ENCODE measurements at regions not wholly inside any gene's neighbourhood (a gene's known extent, or its start where the extent isn't known, plus 50 kb on each side); places are given as distances from the start of the nearest gene placed in this dataset.

DNA sequence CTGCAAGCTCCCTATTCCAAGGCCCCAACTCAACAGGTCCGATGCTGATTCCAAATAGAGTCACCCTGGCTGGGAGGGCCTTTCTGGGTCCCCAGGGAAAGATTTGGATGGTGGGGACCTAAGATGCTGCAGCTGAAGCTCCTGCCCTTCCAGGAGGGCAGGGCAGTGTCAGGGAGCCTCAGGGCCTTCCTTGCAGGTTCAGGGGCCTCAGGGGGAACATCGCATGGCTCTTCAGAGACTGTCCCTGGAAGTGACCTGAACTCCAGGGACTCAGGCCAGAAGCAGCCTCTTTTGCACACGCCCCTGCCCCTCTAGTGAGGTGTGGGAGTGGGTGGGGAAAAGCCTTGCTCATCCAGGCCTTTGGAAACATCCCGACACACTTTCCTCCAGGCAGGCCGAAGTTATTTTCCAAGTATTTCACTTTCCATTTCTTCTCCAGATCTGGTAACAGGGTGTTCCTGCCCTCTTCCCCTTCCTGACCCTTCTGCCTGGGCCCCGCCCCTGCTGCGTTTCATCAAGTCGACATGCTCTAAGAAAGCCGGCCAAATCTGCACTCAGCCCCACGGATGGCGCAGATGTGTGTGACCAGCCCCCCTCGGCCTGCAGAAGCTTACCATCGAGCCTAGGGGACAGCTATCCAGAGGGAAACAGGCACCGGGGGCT is 159.5 kb downstream of the FGF18 start:
- Mint-ChIP-seq H3K36me3 (peaks cover 6% of the 10 kb centered on the region; the same call in 1 of the 2 replicates), H3K4me3 (no peak overlapping the region), H3K4me1 (peaks cover 12% of the 10 kb centered on the region), H3K27ac (no peak overlapping the region), H3K27me3 (ENCODE audit: low read depth) (no peaks in the 10 kb centered on the region), H3K9me3 (peaks cover 12% of the 10 kb centered on the region)
- ChIA-PET CTCF (interaction anchor here (0.7 to 2.1 kb wide), 3 partner anchors 19 to 279 kb away, joined by 3 to 11 read pairs (median 5); partner anchors contain the start of gene FGF18), POLR2A (interaction anchor here (0.5 kb wide), 1 partner anchor 228 kb away, joined by 3 read pairs; no protein-coding TSS in a partner anchor)
- ATAC-seq (no peak), DNase-seq (ENCODE audit: low spot score) (no peak)
- TF ChIP-seq ZNF396 (CRISPR knock-in tag; IDR thresholded peaks at IDR 0.05; ENCODE audit: borderline replicate concordance) (no peak), PRRX2 (CRISPR knock-in tag; IDR thresholded peaks at IDR 0.05) (no peak)

DNA sequence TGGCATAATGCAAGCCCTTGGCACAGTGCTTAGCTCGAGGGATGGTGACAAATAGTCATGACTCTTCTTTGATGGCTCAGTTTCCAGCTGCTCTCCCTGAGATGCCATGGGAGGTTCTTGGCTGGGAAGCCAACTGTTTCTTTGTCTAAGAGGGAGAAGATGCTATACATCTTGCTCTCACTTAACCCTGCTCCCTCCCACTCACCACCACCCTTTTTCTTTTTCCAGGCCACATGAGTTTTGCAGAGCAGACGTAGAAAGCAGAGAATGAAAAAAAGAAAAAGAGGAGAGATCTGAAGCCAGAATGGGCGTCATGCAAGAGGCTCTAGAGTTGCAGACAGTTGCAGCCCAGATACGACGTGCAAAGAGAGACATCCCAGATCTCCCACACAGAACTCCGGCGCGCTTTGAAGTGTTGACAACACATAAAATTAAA is 160.5 kb downstream of the FGF18 start:
- Mint-ChIP-seq H3K4me1 (peaks cover 12% of the 10 kb centered on the region), H3K4me3 (no peak overlapping the region), H3K27ac (no peak overlapping the region), H3K36me3 (peaks cover 6% of the 10 kb centered on the region; the same call in 1 of the 2 replicates), H3K9me3 (peaks cover 12% of the 10 kb centered on the region), H3K27me3 (ENCODE audit: low read depth) (no peaks in the 10 kb centered on the region)
- DNase-seq (ENCODE audit: low spot score): no peak
- CTCF ChIA-PET: no interaction called here
- TF ChIP-seq GRHL2 (CRISPR knock-in tag; IDR thresholded peaks at IDR 0.05; ENCODE audit: insufficient replicate concordance, severe bottlenecking): no peak
- TF ChIP-seq, protein P1, sequence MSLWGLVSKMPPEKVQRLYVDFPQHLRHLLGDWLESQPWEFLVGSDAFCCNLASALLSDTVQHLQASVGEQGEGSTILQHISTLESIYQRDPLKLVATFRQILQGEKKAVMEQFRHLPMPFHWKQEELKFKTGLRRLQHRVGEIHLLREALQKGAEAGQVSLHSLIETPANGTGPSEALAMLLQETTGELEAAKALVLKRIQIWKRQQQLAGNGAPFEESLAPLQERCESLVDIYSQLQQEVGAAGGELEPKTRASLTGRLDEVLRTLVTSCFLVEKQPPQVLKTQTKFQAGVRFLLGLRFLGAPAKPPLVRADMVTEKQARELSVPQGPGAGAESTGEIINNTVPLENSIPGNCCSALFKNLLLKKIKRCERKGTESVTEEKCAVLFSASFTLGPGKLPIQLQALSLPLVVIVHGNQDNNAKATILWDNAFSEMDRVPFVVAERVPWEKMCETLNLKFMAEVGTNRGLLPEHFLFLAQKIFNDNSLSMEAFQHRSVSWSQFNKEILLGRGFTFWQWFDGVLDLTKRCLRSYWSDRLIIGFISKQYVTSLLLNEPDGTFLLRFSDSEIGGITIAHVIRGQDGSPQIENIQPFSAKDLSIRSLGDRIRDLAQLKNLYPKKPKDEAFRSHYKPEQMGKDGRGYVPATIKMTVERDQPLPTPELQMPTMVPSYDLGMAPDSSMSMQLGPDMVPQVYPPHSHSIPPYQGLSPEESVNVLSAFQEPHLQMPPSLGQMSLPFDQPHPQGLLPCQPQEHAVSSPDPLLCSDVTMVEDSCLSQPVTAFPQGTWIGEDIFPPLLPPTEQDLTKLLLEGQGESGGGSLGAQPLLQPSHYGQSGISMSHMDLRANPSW (CRISPR knock-in tag; conservative IDR thresholded peaks at IDR 0.05; ENCODE audit: low read depth): no peak
- TF ChIP-seq JAZF1 (CRISPR knock-in tag; IDR thresholded peaks at IDR 0.05): no peak
- TF ChIP-seq JUN (CRISPR knock-in tag; IDR thresholded peaks at IDR 0.05): no peak
- TF ChIP-seq, protein P2, sequence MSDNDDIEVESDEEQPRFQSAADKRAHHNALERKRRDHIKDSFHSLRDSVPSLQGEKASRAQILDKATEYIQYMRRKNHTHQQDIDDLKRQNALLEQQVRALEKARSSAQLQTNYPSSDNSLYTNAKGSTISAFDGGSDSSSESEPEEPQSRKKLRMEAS (CRISPR knock-in tag; IDR thresholded peaks at IDR 0.05): no peak
- TF ChIP-seq, protein P3, sequence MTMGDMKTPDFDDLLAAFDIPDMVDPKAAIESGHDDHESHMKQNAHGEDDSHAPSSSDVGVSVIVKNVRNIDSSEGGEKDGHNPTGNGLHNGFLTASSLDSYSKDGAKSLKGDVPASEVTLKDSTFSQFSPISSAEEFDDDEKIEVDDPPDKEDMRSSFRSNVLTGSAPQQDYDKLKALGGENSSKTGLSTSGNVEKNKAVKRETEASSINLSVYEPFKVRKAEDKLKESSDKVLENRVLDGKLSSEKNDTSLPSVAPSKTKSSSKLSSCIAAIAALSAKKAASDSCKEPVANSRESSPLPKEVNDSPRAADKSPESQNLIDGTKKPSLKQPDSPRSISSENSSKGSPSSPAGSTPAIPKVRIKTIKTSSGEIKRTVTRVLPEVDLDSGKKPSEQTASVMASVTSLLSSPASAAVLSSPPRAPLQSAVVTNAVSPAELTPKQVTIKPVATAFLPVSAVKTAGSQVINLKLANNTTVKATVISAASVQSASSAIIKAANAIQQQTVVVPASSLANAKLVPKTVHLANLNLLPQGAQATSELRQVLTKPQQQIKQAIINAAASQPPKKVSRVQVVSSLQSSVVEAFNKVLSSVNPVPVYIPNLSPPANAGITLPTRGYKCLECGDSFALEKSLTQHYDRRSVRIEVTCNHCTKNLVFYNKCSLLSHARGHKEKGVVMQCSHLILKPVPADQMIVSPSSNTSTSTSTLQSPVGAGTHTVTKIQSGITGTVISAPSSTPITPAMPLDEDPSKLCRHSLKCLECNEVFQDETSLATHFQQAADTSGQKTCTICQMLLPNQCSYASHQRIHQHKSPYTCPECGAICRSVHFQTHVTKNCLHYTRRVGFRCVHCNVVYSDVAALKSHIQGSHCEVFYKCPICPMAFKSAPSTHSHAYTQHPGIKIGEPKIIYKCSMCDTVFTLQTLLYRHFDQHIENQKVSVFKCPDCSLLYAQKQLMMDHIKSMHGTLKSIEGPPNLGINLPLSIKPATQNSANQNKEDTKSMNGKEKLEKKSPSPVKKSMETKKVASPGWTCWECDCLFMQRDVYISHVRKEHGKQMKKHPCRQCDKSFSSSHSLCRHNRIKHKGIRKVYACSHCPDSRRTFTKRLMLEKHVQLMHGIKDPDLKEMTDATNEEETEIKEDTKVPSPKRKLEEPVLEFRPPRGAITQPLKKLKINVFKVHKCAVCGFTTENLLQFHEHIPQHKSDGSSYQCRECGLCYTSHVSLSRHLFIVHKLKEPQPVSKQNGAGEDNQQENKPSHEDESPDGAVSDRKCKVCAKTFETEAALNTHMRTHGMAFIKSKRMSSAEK (CRISPR knock-in tag; IDR thresholded peaks at IDR 0.05; ENCODE audit: borderline replicate concordance): no peak
- ATAC-seq: no peak
- POLR2A ChIA-PET: interaction anchor here (1.0 kb wide), 1 partner anchor 154 kb away, joined by 4 read pairs; no protein-coding TSS in a partner anchor

DNA sequence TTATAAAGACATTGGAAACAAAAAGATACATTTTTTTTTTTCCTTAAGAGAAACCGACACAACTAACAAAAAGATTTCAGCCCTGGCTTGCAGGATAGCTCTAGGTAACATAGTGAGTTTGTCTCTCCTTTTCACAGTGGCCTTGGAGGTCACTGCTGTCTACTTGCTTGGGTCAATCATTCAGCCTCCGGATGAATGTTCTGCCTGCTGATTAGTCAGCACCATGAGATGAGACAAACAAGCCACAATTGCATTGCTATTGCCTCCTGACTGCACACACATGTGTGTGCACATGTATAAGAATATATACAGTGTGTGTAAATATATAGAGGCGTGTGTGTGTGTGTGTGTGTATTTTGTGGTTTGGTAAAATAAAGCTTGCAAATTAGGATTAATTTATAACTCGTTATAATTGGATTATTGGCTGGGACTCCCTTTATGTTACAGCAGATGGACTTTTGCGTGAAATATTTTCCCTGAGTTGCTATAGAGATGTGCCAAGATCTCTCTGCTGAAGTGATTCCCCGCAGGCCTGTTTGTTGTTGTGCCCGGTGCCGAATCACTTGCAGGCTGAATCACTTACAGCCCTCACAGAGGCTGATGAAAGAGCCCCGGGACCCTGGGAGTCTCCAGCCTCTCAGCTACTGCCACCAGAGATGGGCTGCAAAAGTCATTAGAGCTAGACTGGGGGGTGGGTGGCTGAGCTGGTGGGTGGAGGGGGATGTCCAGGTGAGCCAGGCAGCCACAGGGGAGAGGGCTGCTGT is 161.2 kb downstream of the FGF18 start:
- DNase-seq (ENCODE audit: low spot score) (no peak), ATAC-seq (no peak)
- POLR2A ChIA-PET: interaction anchor here (0.7 to 1.0 kb wide), 2 partner anchors 154 to 414 kb away, joined by 4 read pairs; no protein-coding TSS in a partner anchor
- Mint-ChIP-seq H3K36me3 (peaks cover 6% of the 10 kb centered on the region; the same call in 1 of the 2 replicates), H3K27ac (no peak overlapping the region), H3K27me3 (ENCODE audit: low read depth) (no peaks in the 10 kb centered on the region), H3K4me3 (no peak overlapping the region), H3K4me1 (peaks cover 12% of the 10 kb centered on the region), H3K9me3 (peaks cover 6% of the 10 kb centered on the region)
- CTCF ChIA-PET: no interaction called here
- TF ChIP-seq ZBTB21 (CRISPR knock-in tag; IDR thresholded peaks at IDR 0.05; ENCODE audit: borderline replicate concordance): no peak
- TF ChIP-seq MYBL2 (CRISPR knock-in tag; IDR thresholded peaks at IDR 0.05): no peak
- TF ChIP-seq CREM (CRISPR knock-in tag; IDR thresholded peaks at IDR 0.05): no peak
- TF ChIP-seq, protein P4, sequence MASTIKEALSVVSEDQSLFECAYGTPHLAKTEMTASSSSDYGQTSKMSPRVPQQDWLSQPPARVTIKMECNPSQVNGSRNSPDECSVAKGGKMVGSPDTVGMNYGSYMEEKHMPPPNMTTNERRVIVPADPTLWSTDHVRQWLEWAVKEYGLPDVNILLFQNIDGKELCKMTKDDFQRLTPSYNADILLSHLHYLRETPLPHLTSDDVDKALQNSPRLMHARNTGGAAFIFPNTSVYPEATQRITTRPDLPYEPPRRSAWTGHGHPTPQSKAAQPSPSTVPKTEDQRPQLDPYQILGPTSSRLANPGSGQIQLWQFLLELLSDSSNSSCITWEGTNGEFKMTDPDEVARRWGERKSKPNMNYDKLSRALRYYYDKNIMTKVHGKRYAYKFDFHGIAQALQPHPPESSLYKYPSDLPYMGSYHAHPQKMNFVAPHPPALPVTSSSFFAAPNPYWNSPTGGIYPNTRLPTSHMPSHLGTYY (CRISPR knock-in tag; IDR thresholded peaks at IDR 0.05): no peak
- TF ChIP-seq, protein P5, sequence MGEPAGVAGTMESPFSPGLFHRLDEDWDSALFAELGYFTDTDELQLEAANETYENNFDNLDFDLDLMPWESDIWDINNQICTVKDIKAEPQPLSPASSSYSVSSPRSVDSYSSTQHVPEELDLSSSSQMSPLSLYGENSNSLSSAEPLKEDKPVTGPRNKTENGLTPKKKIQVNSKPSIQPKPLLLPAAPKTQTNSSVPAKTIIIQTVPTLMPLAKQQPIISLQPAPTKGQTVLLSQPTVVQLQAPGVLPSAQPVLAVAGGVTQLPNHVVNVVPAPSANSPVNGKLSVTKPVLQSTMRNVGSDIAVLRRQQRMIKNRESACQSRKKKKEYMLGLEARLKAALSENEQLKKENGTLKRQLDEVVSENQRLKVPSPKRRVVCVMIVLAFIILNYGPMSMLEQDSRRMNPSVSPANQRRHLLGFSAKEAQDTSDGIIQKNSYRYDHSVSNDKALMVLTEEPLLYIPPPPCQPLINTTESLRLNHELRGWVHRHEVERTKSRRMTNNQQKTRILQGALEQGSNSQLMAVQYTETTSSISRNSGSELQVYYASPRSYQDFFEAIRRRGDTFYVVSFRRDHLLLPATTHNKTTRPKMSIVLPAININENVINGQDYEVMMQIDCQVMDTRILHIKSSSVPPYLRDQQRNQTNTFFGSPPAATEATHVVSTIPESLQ (CRISPR knock-in tag; IDR thresholded peaks at IDR 0.05): no peak
- TF ChIP-seq, protein P6, sequence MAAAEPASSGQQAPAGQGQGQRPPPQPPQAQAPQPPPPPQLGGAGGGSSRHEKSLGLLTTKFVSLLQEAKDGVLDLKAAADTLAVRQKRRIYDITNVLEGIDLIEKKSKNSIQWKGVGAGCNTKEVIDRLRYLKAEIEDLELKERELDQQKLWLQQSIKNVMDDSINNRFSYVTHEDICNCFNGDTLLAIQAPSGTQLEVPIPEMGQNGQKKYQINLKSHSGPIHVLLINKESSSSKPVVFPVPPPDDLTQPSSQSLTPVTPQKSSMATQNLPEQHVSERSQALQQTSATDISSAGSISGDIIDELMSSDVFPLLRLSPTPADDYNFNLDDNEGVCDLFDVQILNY (CRISPR knock-in tag; IDR thresholded peaks at IDR 0.05): no peak
- TF ChIP-seq, protein P7, sequence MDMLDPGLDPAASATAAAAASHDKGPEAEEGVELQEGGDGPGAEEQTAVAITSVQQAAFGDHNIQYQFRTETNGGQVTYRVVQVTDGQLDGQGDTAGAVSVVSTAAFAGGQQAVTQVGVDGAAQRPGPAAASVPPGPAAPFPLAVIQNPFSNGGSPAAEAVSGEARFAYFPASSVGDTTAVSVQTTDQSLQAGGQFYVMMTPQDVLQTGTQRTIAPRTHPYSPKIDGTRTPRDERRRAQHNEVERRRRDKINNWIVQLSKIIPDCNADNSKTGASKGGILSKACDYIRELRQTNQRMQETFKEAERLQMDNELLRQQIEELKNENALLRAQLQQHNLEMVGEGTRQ (CRISPR knock-in tag; IDR thresholded peaks at IDR 0.05): no peak

Measured in WTC11 (cell line).